ENCODE measurements at regions not wholly inside any gene's neighbourhood (a gene's known extent, or its start where the extent isn't known, plus 50 kb on each side); places are given as distances from the start of the nearest gene placed in this dataset.
"Not testable (repeated sequence)": the region's sequence is repeated elsewhere in the genome, so short reads cannot be mapped to it uniquely, and the experiment has no call there.

DNA sequence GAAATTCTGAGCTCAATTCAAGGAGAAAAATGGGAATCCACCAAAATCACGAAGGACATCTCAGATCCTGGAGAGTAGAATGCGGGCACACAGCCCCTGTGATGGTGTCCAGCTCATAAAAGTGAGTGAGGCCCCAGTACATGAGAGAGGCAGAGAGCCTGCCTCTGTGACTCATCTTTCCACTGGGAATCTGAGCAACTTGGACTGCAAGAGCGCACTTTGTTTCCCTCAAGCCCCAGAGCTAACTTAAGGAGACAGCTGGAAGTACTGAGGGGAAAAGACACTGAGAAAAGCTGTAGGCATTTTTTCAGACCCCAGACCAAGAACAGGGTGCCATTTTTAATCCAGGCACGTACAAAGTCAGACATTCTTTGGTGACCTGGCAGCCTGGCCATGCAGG is 273.7 kb downstream of the C11orf87 start:
- DNase-seq = no peak

DNA sequence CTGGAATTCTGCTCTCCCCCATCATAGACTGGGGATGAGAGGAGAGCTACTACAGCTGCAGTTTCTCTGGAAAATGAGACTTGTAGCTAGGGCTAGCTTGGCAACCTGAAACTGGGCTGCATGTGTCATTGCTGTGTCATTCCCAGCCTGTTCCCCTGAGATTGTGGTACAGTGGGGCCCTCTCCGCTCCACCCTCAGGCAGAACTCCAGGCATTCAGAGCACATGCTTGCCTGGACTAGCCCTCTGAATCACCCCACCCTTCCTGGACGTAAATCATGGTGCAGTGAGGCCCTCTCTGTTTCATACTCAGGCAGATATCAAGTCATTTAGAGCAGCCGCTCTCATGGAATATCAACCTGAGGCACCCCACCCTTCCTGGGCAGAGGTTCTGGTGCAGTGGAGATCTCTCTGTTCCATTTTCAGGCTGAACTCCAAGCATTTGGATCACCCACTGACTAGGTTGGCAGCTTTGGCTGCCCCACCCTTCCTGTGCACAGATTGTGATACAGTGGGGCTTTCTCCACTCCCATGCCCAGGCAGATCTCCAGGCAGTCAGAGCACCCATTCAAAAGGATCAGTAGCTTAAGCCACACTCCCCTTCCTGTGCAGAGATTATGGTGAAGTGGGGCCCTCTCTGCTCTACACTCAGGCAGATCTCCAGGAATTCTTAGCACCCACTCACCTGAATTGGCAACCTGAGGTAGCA is 274.4 kb downstream of the C11orf87 start:
- no peak for DNase-seq

- DNase-seq = peak; percentile 59
Observed at GRCh38 chr11:109697140-109697843, 275.3 kb downstream of the C11orf87 start.

DNA sequence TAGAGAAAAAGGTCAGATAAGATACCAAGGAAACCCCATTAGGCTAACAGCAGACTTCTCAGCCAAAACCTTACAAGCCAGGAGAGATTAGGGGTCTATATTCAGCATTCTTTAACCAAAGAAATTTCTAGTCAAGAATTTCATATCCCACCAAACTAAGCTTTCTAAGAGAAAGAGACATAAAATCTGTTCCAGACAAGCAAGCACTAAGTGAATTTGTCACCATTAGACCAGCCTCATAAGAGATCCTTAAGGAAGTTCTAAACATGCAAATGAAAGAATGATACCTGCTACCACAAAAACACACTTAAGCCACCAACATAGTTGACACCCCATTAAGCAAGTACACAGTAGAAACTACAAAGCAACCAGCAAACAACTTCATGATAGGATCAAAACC is 276.2 kb downstream of the C11orf87 start:
- no peak for DNase-seq

- no peak for DNase-seq
Observed at GRCh38 chr11:109704432-109704831, 282.4 kb downstream of the C11orf87 start.

DNA sequence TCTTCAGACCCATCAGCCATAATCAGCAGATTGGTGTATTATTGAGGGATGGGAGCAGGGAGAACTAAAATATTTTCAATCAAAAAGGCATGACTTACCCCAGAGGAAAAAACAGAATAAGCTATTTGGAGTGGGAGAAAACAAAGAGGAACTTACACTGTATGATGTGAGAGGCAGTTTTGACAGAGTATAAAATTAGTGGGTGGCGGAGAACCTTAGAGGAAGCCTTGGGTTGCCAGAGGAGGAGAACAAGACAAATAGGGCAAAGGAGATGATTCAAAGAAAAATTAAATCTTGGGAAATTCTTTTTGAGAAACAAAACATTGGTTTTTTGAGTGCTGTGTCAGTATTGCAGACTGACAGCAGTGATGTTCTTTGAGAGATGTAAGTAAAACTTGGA is 285.0 kb downstream of the C11orf87 start:
- DNase-seq = no peak

DNA sequence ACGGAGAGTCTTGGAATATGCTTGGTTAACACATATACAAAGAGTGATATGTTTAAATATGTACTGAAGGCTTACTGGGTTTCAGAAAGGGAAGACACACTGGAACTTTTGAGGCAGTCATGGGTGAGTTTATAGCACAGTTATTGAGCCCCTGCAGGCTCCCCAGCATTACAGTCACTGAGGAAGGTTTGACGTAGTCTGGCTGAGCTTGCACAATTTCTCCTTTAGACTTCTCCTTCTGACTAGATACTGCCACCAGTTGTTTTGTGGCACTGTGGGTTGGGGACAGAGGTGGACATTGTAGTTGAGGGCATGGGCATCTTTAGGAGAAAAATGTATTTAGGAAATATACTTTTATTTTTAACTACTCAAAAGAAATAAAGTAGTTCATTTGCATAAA is 285.4 kb downstream of the C11orf87 start:
- DNase-seq = no peak

DNA sequence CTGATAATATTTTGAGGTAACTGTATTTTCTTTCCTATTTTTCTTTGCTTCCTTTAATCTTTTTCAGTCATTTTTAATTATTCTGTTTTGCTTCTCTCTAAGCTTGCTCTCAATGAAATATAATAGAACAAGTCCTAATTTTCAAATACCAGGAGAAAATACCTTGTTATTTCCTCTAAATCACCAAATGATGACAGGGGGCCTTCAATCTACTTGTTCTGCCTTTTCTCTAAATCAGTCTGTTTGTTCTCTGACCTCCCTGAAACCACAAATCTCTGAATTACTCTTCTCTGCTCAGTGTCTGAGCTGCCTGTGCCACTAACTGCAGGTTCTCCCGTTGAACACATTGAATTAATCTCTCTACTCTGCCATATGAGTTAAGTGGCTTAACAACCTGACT is 286.2 kb downstream of the C11orf87 start:
- no peak for DNase-seq

GRCh38 chr11:109714444-109714843 is 292.5 kb downstream of the C11orf87 start:
- not testable (repeated sequence) for DNase-seq

DNA sequence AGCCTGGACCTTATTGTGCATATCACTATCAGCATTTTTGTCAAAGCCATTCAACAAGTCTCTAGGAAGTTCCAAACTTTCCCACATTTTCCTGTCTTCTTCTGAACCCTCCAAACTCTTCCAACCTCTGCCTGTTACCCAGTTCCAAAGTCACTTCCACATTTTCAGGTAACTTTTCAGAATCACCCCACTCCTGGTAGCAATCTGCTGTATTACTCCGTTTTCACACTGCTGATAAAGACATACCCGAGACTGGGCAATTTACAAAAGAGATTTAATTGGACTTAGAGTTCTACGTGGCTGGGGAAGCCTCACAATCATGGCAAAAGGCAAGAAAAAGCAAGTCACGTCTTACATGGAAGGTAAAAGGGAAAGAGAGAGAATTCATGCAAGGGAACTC is 293.4 kb downstream of the C11orf87 start:
- DNase-seq = not testable (repeated sequence)

- DNase-seq = no peak
Observed at GRCh38 chr11:109726061-109726460, 304.1 kb downstream of the C11orf87 start.

DNA sequence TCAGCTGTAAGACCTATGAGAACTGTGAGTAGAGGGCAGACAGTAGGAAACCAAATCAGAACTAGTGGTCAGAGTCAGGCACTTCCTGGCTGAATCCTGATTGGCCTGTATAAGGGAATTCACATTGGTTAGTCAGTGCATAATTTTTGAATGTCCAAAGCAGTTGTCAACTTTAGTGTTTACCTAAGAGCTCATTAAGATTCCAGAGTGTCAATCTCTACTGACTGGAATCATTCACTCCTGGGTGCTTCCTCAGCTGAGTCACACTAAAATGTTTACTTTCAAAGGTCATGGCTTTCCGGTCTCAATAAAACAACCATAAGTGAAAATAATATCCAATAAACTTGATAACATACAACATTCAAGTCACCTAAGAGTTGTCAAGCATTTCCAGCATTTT is 306.1 kb downstream of the C11orf87 start:
- no peak for DNase-seq

GRCh38 chr11:109729761-109730160 is 307.8 kb downstream of the C11orf87 start:
- DNase-seq = no peak

- no peak for DNase-seq
Observed at GRCh38 chr11:109730669-109731068, 308.7 kb downstream of the C11orf87 start.

DNA sequence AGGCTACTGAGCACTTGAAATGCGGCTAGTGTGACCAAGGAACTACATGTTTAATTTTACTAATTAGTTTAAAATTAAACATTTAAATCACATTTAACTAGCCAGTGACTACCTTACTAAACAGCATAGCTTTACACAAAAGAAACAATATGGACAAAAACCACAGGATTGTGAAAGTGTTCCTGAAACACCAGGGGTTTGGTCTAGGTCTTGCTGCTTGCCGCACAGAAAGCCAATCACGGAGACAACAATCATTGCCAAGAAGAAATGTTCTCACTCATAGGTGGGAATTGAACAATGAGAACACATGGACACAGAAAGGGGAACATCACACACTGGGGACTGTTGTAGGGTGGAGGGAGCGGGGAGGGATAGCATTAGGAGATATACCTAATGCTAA is 309.5 kb downstream of the C11orf87 start:
- no peak for DNase-seq

DNA sequence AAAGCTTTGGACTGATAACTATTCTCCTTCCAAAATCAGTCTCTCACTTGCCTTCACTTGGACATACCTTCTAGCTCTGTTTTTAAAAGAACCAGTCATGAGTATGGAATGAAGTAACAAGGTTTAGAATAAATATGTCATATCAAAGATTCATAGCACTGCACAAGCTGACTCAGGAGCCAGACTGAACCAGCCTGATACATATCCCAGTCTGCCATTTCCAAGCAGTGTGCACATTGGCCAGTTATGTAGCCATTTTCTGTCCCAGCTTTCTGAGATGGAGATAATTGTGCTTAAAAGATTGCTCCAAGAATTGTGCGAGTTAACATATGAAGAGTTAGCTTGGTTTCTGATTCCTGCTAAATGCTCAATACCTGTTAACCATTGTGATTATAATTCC is 311.3 kb downstream of the C11orf87 start:
- no peak for DNase-seq

- DNase-seq = no peak
Observed at GRCh38 chr11:109734566-109734965, 312.6 kb downstream of the C11orf87 start.

- DNase-seq = no peak
Observed at GRCh38 chr11:109735128-109735527, 313.1 kb downstream of the C11orf87 start.

DNA sequence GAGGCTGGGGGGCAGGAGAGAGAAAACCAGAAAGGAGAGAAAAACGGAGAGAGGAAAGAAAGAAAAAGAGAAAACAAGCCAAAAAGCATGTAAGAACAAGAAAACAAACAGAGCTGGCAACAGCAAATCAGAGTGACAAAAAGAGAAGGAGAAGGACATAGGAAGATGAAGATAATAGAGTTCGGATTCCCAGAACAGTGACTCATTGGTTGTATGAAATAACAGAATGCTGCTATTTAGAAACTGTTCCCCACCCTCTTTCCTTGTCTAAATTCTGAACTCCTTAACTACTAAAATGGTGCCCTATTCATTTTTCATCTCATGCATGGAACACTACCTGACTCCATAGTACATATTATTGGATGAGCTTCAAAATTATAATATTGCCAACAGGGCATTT is 317.4 kb downstream of the C11orf87 start:
- no peak for DNase-seq

GRCh38 chr11:109745996-109746625 is 324.1 kb downstream of the C11orf87 start:
- DNase-seq = no peak

GRCh38 chr11:109747839-109748238 is 325.8 kb downstream of the C11orf87 start:
- DNase-seq = no peak

- no peak for DNase-seq
Observed at GRCh38 chr11:109749476-109749875, 327.5 kb downstream of the C11orf87 start.

- DNase-seq = no peak
Observed at GRCh38 chr11:109750964-109751363, 329.0 kb downstream of the C11orf87 start.

GRCh38 chr11:109752212-109752825 is 330.3 kb downstream of the C11orf87 start:
- no peak for DNase-seq
